Limb (tissue), 2 donors: ENCODE measurements at regions not wholly inside any gene's neighbourhood (a gene's known extent, or its start where the extent isn't known, plus 50 kb on each side); places are given as distances from the start of the nearest gene placed in this dataset.

Source experiments
- DNase-seq, 2 donors: peaks; one replicate each; pipeline ENCODE4 v3.0.0-alpha.2; 2016; ENCODE audit errors: extremely low spot score in 2 of 2

DNA sequence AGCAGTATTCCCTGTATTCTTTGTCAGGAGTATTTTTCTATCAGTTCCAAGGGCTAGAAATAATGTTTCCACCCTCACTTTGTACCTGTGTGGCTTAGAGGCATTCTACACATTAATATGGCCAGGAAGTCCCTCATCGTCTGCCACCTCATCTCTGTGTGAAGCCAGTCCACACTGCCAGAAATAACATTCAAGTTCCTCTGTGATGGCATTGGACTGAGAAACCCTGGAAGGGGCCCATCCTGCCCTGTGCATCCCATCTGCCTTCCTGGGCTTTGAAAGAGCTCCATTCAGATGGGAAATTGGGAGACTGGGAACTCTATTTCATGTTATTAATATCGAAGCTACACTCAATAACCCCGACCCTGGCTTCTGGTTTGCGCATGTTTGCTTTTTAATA is 497.2 kb upstream of the CDH5 start:
- no peak for DNase-seq

DNA sequence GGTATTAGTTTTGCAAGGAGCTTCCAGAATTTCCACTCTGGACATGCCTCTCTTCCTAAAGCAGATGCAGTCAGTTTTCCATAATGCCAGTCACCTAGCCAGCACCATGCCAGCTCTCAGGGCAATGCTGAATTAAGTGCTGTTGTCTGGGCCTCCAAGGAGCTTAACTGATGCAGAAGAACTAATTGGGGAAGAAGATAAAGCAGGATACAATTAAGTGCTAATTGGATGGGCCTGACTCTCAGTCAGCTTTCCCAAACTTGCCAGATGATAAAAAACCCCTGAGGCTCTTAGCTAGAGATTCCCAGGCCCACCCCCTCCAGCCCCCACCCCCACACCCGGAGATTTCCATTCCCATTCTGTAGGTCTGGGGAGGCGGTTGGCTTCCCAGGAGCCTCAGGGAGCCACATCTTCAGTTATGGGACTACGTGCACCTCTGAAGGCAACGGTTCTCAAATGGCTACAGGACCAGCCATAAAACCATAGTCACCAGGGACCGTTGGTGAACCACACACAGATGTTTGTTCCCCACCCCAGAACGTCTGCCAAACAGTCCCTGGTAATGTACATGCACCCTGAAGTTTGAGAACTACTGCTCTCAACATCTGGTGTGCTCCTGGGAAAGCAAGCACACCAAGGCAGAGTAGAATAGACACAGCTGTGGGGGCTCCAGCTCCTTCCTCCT is 499.1 kb upstream of the CDH5 start:
- DNase-seq: no peak

DNA sequence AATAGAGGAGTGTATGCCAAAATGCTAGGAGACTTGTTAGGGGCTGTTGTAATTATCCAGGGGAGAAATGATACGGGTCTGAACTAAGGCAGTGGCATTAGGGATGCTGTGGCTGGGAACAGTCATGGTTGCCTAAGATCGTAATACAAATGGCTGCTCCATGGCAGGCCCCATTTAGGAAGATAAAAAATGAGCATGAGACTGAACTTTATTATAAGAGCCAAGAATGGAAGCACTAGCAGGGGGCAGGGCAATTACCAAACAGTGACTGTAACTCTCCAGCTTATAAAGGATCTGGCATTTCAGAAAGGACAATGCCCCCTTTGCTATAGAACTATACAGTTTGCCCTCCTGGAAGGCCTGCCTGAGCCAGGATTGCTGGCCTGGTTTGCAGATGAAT is 503.3 kb upstream of the CDH5 start:
- DNase-seq: no peak

DNA sequence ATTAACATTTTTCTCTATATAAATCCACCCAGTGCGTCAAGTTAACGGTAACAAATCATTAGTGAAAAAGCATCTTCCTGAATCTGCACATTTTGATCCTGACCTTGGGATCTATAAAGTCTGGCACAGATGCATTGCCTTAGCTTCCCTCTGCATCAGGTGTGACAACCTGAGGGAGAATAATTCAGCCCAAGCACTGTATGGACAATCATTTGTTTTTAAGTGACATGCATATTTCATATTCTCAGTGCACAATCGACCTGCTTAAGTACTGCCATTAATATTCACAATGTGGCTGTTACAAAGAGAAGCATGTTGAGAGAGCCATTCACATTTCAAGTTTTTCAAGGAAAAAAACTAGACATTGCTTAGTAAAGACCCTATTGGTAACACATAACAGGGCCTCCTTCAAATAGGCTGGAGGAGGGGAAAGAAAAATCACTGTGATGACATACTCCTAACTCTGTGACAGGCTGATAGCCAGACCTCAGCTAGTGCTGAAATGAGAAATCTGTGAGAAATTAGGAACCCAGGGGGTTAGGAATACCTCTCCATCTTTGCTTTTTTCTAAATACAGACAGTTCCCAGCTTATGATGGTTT is 505.3 kb upstream of the CDH5 start:
- no peak for DNase-seq

DNA sequence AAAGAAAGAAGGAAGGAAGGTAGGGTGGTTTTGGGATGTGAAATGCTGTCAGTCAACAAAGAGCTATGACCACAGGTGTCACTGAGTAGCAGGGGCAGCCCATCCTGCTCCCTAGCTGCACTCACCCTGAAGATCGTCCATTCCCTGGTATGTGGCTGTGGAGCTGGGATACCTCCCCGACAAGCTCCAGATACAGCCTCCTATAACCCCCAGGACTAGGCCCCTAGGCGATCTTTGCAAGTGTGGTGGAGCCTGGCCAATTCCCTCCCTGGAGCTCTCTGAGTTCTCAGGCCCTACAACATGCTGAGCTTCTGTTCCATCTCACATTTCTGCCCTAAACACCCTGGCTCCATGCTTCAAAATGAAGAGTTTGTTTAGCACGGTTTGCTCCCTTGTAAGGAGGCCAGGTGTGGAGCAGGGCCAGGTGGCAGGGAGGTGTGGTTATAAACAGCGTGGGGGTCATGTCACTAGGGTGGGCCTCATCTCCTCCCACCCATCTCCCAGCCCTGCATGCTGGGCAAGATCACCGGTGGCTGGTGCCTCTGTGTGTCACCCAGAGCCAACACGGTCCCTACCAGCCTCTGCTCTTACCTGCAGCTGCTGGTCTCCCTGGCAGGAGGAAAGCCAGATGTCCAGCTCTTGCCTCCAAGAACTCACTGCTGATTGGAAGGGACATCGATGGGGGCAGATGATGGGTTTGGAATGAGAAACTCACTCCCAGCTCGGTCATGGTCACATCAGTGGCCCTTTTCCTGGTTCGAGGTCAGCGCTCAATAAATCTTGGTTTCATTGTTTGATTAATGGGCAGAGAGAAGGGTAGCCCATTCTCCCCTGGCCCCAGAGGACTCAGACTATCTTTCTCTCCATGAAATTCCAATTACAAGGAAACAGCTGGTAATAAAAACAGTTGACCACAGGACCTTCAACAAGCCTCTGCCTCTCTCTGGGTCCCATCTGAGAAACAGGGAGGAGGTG is 511.0 kb upstream of the CDH5 start:
- no peak for DNase-seq

DNA sequence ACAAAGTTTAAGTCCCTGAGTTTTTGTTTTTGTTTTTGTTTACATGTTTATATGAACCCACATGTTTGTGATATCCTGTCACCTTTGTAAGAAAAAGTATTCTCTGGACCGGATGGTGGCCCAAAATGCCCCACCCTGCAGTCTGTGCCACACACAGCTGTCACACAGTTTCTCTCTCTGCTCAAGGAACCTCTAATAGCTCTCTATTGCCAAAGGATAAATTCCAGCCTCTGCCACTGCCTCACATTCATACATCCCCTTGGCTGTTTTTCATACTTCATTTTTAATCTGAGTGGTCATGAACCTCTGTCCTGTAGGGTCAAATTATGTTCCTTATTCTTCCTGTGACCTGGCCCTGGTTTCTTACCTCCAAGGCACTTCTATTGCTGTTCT is 520.3 kb upstream of the CDH5 start:
- DNase-seq: no peak

DNA sequence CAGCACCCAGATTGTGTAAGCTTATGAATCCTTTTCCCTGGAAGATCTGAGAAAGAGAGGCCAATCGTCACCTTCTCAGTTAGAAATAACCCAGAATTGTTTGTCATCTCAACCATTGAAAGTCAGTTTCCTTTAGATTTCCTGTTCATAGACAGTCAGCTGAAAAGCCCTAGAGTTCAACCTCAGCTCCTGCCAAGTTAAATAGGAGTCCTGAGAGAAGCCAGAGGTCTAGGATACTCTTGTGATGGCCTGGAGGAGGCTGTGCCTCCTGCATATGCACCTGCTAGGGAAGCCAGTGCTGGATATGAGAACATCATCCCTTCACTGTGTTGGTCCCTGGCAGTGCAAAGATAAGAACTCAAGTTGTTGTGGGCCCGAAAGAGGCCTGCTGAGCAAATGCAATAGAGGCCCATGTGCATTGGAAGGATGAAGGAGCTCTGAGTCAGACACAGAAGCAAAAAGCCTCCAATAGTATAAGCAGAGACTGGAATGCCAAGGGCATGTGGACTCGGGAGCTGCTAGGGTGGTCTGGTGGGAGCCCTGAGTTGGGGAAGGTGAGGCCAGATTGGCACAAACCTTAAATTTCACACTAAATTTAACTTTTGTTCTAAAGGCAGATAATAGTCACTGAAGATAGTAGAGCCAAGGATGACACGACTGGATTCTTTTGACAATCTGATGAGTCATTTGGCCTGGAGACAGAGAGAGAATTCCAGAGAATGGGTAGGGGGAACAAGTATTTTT is 520.9 kb upstream of the CDH5 start:
- no peak for DNase-seq

DNA sequence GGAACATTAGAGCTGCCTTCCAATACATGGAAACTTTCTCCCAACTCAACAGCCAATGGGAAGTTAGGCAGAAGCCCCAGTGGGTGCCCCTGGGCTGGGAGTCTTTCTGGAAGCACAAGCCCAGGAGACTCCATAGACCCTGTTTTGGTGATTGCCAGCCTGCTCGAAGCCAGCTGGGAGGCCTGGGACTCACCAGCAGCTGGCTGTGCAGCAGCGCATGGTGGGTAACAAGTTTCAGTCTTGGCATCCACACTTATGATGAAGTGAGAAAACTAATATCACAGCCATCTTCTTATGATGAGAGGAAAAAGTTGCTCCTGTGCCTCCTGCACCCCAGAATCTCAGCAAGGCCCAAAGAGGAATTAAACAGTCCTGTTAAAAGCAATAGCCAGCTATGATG is 522.5 kb upstream of the CDH5 start:
- DNase-seq: no peak

DNA sequence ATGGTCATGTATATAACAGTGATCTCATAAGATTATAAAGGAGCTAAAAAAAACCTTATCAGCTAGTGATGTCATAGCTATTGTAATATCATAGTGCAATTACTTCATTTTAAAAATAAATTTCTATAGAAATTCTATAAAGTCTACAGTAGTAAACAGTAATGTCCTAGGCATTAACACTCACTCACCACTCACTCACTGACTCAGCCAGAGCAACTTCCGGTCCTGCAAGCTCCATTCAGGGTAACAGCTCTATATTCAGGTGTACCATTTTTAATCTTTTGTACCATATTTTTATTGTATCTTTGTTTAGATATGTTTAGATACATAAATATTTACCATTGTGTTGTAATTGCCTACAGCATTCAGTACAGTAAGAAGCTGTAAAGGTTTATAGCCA is 524.4 kb upstream of the CDH5 start:
- DNase-seq: no peak

DNA sequence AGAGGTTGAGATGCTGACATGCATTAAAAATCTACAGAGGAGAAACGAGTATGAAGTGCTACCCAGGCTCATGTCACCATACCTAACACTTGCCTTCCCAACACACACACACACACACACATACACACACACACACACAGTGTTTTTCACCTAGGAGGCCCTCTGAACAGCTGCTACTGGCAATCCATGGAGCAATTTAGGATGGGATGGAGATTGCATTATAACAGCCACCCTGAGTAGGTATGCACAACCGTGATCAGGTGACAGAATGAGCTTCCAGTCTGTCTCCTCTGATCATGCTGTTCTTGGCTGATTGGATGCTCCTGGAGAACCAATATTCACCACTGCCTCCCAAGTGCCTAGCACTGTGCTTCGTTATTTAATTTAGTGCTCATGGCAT is 528.5 kb upstream of the CDH5 start:
- no peak for DNase-seq

DNA sequence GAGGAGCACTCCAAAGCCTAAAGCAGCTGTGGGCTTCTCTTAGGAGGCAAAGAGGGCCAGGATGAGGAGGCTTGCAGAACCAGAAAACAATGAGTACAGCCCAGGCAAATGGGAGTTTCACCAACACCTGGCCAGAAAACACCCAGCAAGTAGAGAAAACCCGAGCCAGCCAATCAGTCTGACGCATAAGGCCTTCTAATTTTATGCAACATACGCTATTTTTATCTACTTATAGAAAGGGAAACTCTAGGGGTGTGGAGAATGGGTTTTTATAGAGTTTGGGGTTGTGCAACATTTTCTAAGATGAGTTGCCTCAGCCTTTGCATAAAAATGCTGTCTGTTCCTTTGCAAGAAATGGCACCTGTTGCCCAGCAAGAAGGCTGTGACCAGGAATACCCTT is 529.0 kb upstream of the CDH5 start:
- DNase-seq: no peak

DNA sequence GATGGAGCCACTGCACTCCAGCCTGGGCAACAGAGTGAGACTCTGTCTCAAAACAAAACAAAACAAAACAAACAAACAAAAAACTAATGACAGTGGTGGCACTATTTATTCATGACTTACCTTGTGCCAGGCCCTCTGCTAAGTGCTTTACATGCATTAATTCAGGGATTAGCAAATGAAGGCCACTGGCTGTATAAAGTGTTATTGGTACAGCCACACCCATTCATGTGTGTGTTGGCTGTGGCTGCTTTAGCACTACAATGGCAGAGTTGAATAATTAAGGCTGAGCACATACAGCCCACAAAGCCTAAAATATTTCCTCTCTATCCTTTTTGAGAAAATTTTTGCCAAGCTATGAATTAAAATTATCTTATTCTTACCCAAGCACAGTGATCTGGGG is 531.8 kb upstream of the CDH5 start:
- no peak for DNase-seq

DNA sequence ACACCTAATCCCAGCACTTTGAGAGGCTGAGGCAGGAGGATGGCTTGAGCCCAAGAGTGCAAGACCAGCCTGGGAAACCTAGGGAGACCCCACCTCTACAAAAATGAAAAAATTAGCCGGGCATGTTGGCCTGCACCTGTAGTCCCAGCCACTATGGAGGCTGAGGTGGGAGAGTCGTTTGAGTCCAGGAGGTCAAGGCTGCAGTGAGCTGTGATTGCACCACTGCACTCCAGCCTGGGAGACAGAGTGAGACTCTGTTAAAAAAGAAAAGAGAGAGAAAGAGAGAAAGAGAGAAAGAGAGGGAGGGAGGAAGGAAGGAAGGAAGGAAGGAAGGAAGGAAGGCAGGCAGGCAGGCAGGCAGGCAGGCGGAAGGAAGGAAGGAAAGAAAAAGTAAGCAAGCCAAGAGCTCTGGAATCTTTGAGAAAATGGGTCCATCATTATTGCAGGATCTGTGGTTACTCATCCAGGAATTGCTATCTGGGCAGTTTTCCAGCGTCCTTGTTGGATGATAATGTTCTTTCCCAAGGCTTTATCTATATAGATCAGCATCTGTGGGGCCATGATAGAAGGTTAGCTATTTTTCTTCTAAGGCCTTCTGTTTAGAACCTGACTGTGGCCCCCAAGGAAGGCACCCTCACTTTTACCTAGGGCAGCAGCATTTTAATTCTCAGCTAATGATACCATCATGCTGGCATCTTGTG is 533.2 kb upstream of the CDH5 start:
- DNase-seq: no peak

DNA sequence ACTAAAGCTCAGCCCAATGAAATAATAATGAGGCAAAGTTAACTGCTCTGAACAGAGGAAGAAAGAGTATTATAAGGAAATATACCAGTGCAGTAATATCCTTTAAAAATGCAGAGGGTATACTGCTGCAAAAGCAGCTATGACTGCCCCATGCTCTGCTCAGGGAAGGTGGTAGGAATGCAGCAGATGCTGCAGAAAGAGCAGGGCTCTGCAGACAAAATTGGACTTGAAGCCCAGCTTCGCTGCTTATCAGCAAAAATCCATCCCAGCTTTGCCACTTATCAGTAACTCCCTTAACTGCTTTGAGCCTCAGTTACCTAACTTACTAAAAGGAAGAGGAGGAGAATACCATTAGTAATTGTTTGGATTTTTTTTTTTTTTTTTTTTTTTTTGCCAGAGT is 533.8 kb upstream of the CDH5 start:
- no peak for DNase-seq

DNA sequence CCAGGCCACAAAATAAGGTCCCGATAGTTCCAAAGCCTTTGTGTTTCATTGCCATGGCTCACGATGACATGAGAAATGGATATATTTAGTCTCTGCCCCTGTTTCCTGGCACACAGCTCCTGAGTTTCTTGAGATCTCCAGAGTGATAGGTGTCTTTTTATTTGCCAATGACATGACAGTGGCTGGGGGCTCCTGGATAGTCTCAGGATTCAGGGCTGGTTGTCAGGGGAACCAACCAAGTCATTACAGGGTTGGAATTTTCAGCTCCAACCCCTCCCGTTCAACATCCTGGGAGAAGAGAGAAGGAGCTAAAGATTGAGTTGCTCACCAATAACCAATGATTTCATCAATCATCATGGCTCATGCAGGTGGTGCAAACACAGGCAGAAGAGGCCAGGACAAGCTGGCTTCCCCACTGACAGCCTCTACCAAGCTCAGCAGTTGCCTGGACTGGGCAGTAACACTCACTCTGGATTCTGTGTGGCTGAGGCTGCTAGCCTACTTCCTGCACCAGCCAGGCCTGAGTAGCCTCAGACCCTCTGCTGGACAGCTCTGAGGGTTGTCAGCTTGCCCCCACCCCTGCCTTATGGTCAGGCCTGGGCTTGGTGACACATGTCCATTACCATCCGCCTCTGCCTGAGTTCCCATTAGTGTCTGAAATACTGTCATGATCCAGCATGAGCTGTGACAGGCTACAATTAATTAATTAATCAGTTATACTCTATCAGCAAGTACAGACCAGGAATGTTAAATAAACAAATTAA is 534.4 kb upstream of the CDH5 start:
- DNase-seq: no peak

DNA sequence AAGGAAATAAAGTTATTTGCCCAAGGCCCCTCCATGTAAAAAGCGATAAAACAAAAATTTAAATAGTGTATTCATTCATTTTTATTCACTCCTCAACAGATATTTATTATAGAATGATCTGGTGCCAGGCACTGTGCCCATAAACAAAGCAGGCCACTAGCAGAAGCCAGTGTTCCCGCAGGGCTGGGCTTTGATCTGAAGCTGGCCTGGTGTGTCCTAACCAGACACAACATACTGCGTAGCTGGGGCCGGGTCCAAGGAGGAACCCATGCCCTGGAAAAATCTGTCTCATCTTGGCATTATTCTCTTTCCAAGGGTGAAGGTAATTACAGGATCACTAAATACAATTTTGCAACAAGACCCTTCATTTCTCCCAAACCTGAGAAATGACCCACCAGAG is 537.4 kb upstream of the CDH5 start:
- DNase-seq: no peak

DNA sequence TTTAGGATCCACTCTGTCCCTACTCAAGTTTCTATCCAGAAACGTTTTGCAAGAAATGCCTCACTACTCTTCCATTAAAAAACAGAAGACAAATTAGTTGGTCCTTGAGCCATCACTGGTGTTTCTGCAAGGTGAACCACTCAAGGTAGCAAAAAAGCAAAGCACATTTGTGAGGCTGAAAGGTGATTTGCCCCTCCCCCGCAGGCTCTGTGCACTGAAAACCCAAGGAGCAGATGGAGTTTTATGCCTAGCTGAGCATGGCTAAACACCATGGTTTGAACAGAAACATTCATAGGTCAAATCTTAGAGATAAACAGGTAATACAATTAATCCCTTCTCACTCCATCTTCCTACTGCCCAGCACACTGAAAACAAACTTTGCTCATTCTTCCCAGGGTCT is 538.2 kb upstream of the CDH5 start:
- no peak for DNase-seq

DNA sequence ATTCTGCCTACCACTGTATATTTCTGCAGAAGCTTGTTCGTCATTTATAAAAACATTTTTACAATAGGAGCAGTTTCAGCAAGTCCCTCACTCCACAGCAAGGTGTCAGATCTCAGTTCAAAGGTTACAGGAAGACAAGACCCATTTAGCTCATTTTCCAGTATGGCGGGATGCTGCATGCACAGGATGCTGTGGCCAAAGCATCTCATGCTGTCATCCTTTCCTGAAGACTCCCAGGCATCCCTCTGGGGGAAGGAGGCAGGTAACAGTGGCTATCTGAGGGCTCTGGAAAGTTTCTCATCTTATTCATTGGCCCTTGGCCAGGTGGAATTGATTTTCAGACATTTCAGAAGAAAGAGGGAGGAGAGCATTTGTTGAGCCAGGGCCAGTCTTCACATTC is 539.3 kb upstream of the CDH5 start:
- no peak for DNase-seq

DNA sequence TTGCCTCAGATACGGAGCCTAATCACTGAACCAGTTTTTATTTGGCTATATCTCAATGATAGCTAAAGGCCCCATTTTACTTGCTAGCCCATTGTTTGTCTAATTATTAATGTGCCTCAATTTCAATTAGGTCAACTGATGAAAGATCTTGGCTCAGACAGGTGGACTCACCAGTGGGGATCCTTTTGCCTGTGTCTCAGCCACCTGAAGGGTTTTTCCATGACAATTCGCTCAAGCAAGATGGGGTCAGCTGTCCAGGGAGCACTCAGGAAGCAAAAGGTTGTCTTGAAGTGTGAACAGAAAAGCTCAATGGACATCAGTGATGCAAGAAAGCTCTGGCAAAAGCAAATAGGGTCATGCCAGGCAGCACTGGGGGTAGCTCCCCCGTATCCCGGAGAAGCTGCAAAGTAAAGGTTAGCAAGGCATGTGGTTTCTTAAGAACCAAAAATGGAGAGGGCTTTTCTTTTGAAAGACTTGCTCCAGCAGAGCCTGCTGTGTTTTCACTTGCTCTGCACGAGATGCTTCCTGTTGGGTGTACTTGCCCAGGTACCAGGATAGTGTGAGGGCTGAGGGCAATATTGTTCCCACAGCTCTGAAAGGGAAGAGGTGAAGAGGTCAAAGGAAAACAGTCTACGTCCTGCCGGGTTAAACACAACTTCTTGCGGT is 541.2 kb upstream of the CDH5 start:
- no peak for DNase-seq

DNA sequence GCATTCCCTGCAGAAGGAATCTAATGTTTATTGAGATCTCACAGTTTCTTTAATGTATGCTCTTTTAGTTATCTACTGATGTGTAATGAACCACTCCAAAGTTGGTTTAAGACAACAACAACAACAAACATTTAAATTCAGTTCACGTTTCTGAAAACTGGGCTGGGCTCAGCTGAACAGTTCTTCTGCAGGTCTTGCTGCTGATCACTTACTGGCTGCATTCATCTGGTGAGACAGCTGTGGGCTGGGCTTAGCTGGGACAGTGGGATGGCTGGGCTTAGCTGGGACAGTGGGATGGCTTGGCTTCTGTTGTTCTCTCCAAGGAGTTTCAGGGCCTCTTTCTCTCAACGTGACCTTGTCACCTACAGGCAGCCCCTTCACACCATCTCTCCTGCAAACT is 544.3 kb upstream of the CDH5 start:
- no peak for DNase-seq
